Hepatocyte (in vitro differentiated cells): ENCODE measurements at regions not wholly inside any gene's neighbourhood (a gene's known extent, or its start where the extent isn't known, plus 50 kb on each side); places are given as distances from the start of the nearest gene placed in this dataset.

Experiments
- CTCF ChIP-seq: fragments of 200-600 bp; sonication (generic); IDR thresholded peaks from 2 replicates; pipeline ENCODE4 v1.5.1; 2016; ENCODE audit warnings: antibody characterized with exemption, mild to moderate bottlenecking; ENCODE audit not compliant: poor library complexity
- EZH2 ChIP-seq: fragments of 200-600 bp; sonication (generic); IDR thresholded peaks from 2 replicates; pipeline ENCODE4 v1.6.1; 2016; ENCODE audit warnings: antibody characterized with exemption, mild to moderate bottlenecking, borderline replicate concordance

DNA sequence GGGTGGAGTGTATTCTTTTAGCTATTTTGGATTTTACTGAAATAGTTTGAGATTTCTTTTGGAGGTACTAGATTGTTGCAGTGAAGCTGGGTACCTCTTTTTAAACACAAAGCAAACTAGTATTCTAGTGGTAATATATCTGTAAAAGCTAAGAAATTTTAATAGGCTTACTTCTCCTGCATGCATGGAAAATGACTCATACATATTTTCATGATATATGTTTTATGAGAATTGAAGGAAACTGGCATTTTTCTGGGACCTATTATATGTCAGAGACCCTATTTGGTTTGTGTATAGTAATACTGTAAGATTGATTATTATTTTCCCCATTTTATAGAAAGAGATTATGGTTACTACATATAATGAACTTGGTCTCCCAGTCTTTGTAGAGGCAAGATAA is 851.0 kb downstream of the DIPK2A start:
- TF ChIP-seq CTCF (no peak), EZH2 (no peak)
